Vagina (tissue), 2 donors: ENCODE measurements at regions not wholly inside any gene's neighbourhood (a gene's known extent, or its start where the extent isn't known, plus 50 kb on each side); places are given as distances from the start of the nearest gene placed in this dataset.

Experiments
- CTCF ChIP-seq, 3 experiments: fragments of 450-650 bp in 2 of 3; fragments of 200-600 bp in 1 of 3; sonication (generic) in 1 of 3; IDR thresholded peaks; one replicate each; pipeline ENCODE4 v1.5.1; 2017 to 2019; ENCODE audit warnings: antibody characterized with exemption in 3 of 3, mild to moderate bottlenecking in 2 of 3, moderate library complexity in 2 of 3
- POLR2A ChIP-seq, 2 donors: fragments of 450-650 bp; IDR thresholded peaks; one replicate each; pipeline ENCODE4 v1.6.1; 2017; ENCODE audit warnings: antibody characterized with exemption in 2 of 2, mild to moderate bottlenecking in 2 of 2, moderate library complexity in 2 of 2
- POLR2AphosphoS5 ChIP-seq, 2 donors: sonication (generic); formaldehyde crosslinking; IDR thresholded peaks; one replicate each; pipeline ENCODE4 v1.9.0; 2017; ENCODE audit warnings: antibody characterized with exemption in 2 of 2, mild to moderate bottlenecking in 2 of 2, low read depth in 1 of 2; ENCODE audit not compliant: insufficient read depth in 1 of 2

GRCh38 chr4:27305246-27305645 is 444.6 kb downstream of the STIM2 start:
- TF ChIP-seq CTCF (IDR thresholded peaks at IDR 0.05) (no peak), POLR2A (IDR thresholded peaks at IDR 0.05) (no peak), POLR2AphosphoS5 (IDR thresholded peaks at IDR 0.05; ENCODE audit: insufficient read depth in 1 of 2, low read depth in 1 of 2) (no peak)
